PC-9 (cell line): ENCODE measurements at regions not wholly inside any gene's neighbourhood (a gene's known extent, or its start where the extent isn't known, plus 50 kb on each side); places are given as distances from the start of the nearest gene placed in this dataset.

Experiments used
- BruUV-seq: library from RNA; stranded (reverse); fragments of 400-500 nt; replicated peaks from 2 replicates; lab custom pipeline; 2021; lab: Mats Ljungman, UMichigan
- CTCF ChIA-PET: fragments of 300-600 bp; sonication (Branson Sonifier 250); formaldehyde crosslinking; loops from one replicate; lab custom pipeline; 2022; ENCODE audit warnings: antibody characterized with exemption; lab: Charles Lee
- POLR2A ChIA-PET: fragments of 300-600 bp; sonication (Branson Sonifier 250); formaldehyde crosslinking; loops from one replicate; lab custom pipeline; 2022; ENCODE audit warnings: antibody characterized with exemption; ENCODE audit not compliant: unreplicated experiment; lab: Charles Lee
- DNase-seq, 2 experiments: peaks; one replicate each; pipeline versions ENCODE4 v3.0.0 to v3.0.0-alpha.2; 2015 to 2022; ENCODE audit warnings: mixed read lengths in 1 of 2
- H2AFZ ChIP-seq: fragments of 200-600 bp; sonication (generic); 2 replicates; pipeline ENCODE4 v1.8.1; 2017; ENCODE audit warnings: antibody characterized with exemption
- H3F3A ChIP-seq: fragments of 200-600 bp; sonication (generic); 2 replicates; pipeline ENCODE4 v1.8.1; 2017; ENCODE audit warnings: antibody characterized with exemption, mild to moderate bottlenecking, low read depth; ENCODE audit not compliant: insufficient read depth
- H3K27ac ChIP-seq: fragments of 200-600 bp; sonication (generic); 2 replicates; pipeline ENCODE4 v1.6.1; 2016; ENCODE audit warnings: mixed run types
- H3K27me3 ChIP-seq: fragments of 200-600 bp; sonication (generic); 2 replicates; pipeline ENCODE4 v1.6.1; 2016; ENCODE audit warnings: low read depth, mixed run types; ENCODE audit not compliant: insufficient read depth
- H3K36me3 ChIP-seq: fragments of 200-600 bp; sonication (generic); 2 replicates; pipeline ENCODE4 v1.6.1; 2016; ENCODE audit warnings: low read depth, mixed run types
- H3K4me1 ChIP-seq: fragments of 200-600 bp; sonication (generic); replicated peaks from 2 replicates; pipeline ENCODE4 v1.6.1; 2016; ENCODE audit warnings: mixed run types; ENCODE audit not compliant: insufficient read depth
- H3K4me2 ChIP-seq: fragments of 200-600 bp; sonication (generic); 2 replicates; pipeline ENCODE4 v1.6.1; 2017; ENCODE audit warnings: mixed run types
- H3K4me3 ChIP-seq: fragments of 200-600 bp; sonication (generic); 2 replicates; pipeline ENCODE4 v1.6.1; 2016; ENCODE audit warnings: mixed run types
- H3K79me2 ChIP-seq: fragments of 200-600 bp; sonication (generic); 2 replicates; pipeline ENCODE4 v1.6.1; 2017; ENCODE audit warnings: low read depth, mixed run types
- H3K9me2 ChIP-seq: fragments of 200-600 bp; sonication (generic); 2 replicates; pipeline ENCODE4 v1.8.1; 2017; ENCODE audit warnings: mild to moderate bottlenecking; ENCODE audit not compliant: insufficient read depth
- H3K9me3 ChIP-seq: fragments of 200-600 bp; sonication (generic); 2 replicates; pipeline ENCODE4 v1.8.1; 2016; ENCODE audit warnings: low read depth; ENCODE audit not compliant: insufficient read depth
- H4K20me1 ChIP-seq: fragments of 200-600 bp; sonication (generic); 2 replicates; pipeline ENCODE4 v1.8.1; 2017; ENCODE audit not compliant: insufficient read depth
- EZH2 ChIP-seq: fragments of 200-600 bp; sonication (generic); IDR thresholded peaks from 2 replicates; pipeline ENCODE4 v1.8.0; 2017; ENCODE audit warnings: antibody characterized with exemption, low read depth
- intact Hi-C: fragments of 100-400 bp; cut with micrococcal nuclease; formaldehyde crosslinking; loops from one replicate; pipeline ENCODE4 v1.10.0; 2022; ENCODE audit not compliant: unreplicated experiment
- TF ChIP-seq, protein P1 (sequence below): fragments of 200-600 bp; sonication (generic); conservative IDR thresholded peaks from 2 replicates; pipeline ENCODE4 v1.6.1; 2017; ENCODE audit warnings: mixed run types, antibody characterized with exemption, mild to moderate bottlenecking, moderate library complexity

DNA sequence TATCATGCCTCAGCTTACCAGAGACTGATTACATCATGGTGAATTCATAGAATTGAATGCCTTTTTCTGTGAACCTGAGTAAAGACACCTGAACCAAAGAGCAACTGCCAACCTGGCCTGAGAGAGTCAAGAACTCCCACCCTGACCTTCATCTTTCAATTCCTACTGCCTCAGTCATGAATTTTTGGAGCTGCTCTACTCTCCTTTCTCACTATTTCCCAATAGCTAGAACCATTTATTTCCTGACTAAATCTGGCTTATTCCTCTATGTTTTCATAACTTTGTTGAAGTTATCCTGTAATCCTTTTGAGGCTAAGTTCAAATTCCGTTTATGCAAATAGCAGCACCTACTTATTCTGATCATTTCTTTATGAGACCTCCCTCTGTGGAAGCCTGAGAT lies 712.4 kb upstream of the UBE2E2 start:
- no peak for TF ChIP-seq EZH2
- TF ChIP-seq, protein P1, sequence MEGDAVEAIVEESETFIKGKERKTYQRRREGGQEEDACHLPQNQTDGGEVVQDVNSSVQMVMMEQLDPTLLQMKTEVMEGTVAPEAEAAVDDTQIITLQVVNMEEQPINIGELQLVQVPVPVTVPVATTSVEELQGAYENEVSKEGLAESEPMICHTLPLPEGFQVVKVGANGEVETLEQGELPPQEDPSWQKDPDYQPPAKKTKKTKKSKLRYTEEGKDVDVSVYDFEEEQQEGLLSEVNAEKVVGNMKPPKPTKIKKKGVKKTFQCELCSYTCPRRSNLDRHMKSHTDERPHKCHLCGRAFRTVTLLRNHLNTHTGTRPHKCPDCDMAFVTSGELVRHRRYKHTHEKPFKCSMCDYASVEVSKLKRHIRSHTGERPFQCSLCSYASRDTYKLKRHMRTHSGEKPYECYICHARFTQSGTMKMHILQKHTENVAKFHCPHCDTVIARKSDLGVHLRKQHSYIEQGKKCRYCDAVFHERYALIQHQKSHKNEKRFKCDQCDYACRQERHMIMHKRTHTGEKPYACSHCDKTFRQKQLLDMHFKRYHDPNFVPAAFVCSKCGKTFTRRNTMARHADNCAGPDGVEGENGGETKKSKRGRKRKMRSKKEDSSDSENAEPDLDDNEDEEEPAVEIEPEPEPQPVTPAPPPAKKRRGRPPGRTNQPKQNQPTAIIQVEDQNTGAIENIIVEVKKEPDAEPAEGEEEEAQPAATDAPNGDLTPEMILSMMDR: no peak
- H3K27me3 ChIP-seq: no peaks in the 10 kb centered on the region
- DNase-seq: no peak
- CTCF ChIA-PET: no interaction called here
- POLR2A ChIA-PET: no interaction called here
- H3K79me2 ChIP-seq: no peaks in the 10 kb centered on the region
- no peaks in the 10 kb centered on the region for H3K9me2 ChIP-seq
- no TSS peak for BruUV-seq
- H3K27ac ChIP-seq: no peak overlapping the region
- H3F3A ChIP-seq: no peaks in the 10 kb centered on the region
- H3K9me3 ChIP-seq: no peaks in the 10 kb centered on the region
- no peak overlapping the region for H3K4me3 ChIP-seq
- no peaks in the 10 kb centered on the region for H3K36me3 ChIP-seq
- no peak overlapping the region for H3K4me2 ChIP-seq
- H3K4me1 ChIP-seq: no peaks in the 10 kb centered on the region
- intact Hi-C loops: no loop called here
- no peak overlapping the region for H2AFZ ChIP-seq
- H4K20me1 ChIP-seq: no peaks in the 10 kb centered on the region

- H3F3A ChIP-seq: no peaks in the 10 kb centered on the region
- no peaks in the 10 kb centered on the region for H3K4me1 ChIP-seq
- H3K27me3 ChIP-seq: no peaks in the 10 kb centered on the region
- BruUV-seq: no TSS peak
- TF ChIP-seq, protein P1: no peak
- TF ChIP-seq EZH2: no peak
- no peak overlapping the region for H2AFZ ChIP-seq
- no peaks in the 10 kb centered on the region for H3K9me2 ChIP-seq
- no peak for DNase-seq
- H3K79me2 ChIP-seq: no peaks in the 10 kb centered on the region
- H3K27ac ChIP-seq: no peak overlapping the region
- no peaks in the 10 kb centered on the region for H4K20me1 ChIP-seq
- no peaks in the 10 kb centered on the region for H3K9me3 ChIP-seq
- intact Hi-C loops: no loop called here
- no peaks in the 10 kb centered on the region for H3K36me3 ChIP-seq
- H3K4me2 ChIP-seq: no peak overlapping the region
- ChIA-PET POLR2A (no interaction called here), CTCF (no interaction called here)
- H3K4me3 ChIP-seq: no peak overlapping the region
These were observed 711.8 kb upstream of the UBE2E2 start for GRCh38 chr3:22491344-22491743.

DNA sequence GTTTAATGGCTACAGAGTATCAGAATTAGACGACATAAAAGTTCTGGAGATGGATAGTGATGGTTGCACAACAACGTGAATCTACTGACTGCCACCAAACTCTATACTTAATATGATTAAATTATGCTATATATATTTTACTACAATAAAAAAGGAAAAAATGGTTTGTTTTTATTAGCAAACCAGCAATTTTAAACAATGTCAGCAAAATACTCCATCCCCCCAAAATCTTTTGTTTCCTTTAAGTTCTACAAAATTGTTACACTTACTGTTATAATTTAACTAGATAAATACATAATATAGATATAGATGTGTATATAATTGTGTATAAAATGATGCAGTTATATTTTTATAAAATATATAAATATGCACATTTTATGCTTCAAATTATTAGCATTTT lies 710.8 kb upstream of the UBE2E2 start:
- no TSS peak for BruUV-seq
- H3K9me3 ChIP-seq: no peaks in the 10 kb centered on the region
- no peaks in the 10 kb centered on the region for H3K9me2 ChIP-seq
- intact Hi-C loops: no loop called here
- no peaks in the 10 kb centered on the region for H3K79me2 ChIP-seq
- no peak overlapping the region for H2AFZ ChIP-seq
- H3K4me3 ChIP-seq: no peak overlapping the region
- H3F3A ChIP-seq: no peaks in the 10 kb centered on the region
- DNase-seq: no peak
- CTCF ChIA-PET: no interaction called here
- no peaks in the 10 kb centered on the region for H4K20me1 ChIP-seq
- no peak overlapping the region for H3K4me2 ChIP-seq
- H3K4me1 ChIP-seq: no peaks in the 10 kb centered on the region
- POLR2A ChIA-PET: no interaction called here
- TF ChIP-seq, protein P1: no peak
- no peak for TF ChIP-seq EZH2
- no peak overlapping the region for H3K27ac ChIP-seq
- H3K27me3 ChIP-seq: no peaks in the 10 kb centered on the region
- H3K36me3 ChIP-seq: no peaks in the 10 kb centered on the region
